NCI-H128 (cell line): ENCODE measurements at regions not wholly inside any gene's neighbourhood (a gene's known extent, or its start where the extent isn't known, plus 50 kb on each side); places are given as distances from the start of the nearest gene placed in this dataset.
A peak's percentile ranks its signal among the peaks of the same experiment; 100 is the strongest.
"Not testable (repeated sequence)": the region's sequence is repeated elsewhere in the genome, so short reads cannot be mapped to it uniquely, and the experiment has no call there.

ENCODE experiments used
- DNase-seq: peaks from one replicate; lab custom pipeline; 2025; ENCODE audit not compliant: unreplicated experiment; lab: John Stamatoyannopoulos, UW

- DNase-seq = no peak
Observed at GRCh38 chr6:6091608-6092002, 84.9 kb upstream of the NRN1 start.

- no peak for DNase-seq
Observed at GRCh38 chr6:6090861-6091607, 84.3 kb upstream of the NRN1 start.

- DNase-seq = no peak
Observed at GRCh38 chr6:6085928-6086668, 79.4 kb upstream of the NRN1 start.

- DNase-seq = no peak
Observed at GRCh38 chr6:6080975-6081374, 74.2 kb upstream of the NRN1 start.

DNA sequence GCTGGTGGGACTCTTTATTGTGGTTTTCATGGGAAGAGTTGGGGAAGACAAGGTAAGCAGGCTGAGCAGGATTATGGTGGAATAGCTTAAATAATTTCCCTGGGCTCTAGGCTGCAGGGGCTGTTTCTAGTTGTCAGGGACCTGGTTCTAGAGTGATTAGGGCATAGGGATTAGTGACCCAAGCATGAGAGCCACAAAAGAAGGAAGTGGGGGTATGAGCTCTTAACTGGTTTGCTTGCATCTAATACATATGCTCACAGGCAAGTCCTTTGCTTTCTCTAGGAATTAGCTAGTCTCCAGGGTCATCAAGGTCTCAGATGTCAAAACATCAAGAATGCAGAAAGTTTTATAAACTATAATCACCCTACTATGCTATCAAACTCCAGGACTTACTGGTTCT, 67.5 kb upstream of the NRN1 start:
- DNase-seq = no peak

DNA sequence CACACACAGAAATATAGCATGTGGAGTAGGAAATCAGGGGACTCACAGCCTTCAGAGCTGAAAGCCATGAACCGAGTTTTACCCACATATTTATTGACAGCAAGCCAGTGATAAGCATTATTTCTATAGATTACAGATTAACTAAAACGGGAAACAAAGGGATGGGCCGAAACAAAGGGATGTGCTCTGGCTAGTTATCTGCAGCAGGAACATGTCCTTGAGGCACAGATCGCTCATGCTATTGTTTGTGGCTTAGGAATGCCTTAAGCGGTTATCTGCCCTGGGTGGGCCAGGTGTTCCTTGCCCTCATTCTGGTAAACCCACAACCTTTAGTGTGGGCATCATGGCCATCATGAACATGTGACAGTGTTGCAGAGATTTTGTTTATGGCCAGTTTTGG, 61.4 kb upstream of the NRN1 start:
- DNase-seq = not testable (repeated sequence)

- no peak for DNase-seq
Observed at GRCh38 chr6:6058054-6058444, 51.3 kb upstream of the NRN1 start.

DNA sequence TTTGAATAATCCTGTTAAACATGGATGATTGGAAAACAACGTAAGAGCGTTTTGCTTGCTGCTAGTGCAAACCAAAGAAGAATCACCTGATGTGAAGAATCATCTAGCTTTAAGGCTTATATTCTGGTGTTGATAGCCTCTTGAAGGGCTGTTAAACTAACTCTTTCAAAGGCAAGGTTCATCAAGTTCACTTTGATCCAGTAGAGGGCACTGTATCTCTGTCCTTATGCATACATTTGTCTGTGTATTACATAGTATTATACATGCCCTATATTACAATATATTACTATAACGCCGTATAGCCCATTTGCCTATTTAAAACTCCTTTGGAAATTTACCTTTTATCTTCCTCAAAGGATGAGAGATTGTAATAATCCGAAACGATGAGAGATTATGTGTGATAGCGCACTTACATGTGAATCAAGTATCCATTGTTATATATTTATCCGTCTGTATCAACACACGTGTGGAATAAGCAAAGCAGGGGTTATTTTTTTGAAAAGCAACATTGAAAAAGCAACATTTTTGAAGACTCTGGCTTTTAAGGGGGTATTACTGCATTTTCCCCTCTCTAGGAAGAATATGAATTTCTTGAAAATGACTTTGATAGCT, 50.8 kb upstream of the NRN1 start:
- DNase-seq = peak; percentile 51
